C4-2B (cell line): ENCODE measurements at regions not wholly inside any gene's neighbourhood (a gene's known extent, or its start where the extent isn't known, plus 50 kb on each side); places are given as distances from the start of the nearest gene placed in this dataset.

Source experiments
- CTCF ChIP-seq: fragments of 450-650 bp; conservative IDR thresholded peaks from 2 replicates; pipeline ENCODE4 v1.5.1; 2017; ENCODE audit warnings: mild to moderate bottlenecking
- ZFX ChIP-seq: fragments of 450-650 bp; IDR thresholded peaks from 2 replicates; pipeline ENCODE4 v1.6.1; 2017

GRCh38 chr10:123379156-123379555, 225.0 kb downstream of the BUB3 start:
- TF ChIP-seq CTCF (no peak), ZFX (no peak)
